HEK293 (cell line): ENCODE measurements at regions not wholly inside any gene's neighbourhood (a gene's known extent, or its start where the extent isn't known, plus 50 kb on each side); places are given as distances from the start of the nearest gene placed in this dataset.
"Not testable (repeated sequence)": the region's sequence is repeated elsewhere in the genome, so short reads cannot be mapped to it uniquely, and the experiment has no call there.

ENCODE experiments used
- CTCF ChIA-PET: fragments of 350-600 bp; formaldehyde crosslinking; extraction: SDS; loops from one replicate; lab custom pipeline; 2021; ENCODE audit warnings: antibody characterized with exemption; lab: Yijun Ruan, JAX
- POLR2A ChIA-PET: fragments of 300-600 bp; formaldehyde crosslinking; extraction: SDS; loops from one replicate; lab custom pipeline; 2020; ENCODE audit warnings: antibody characterized with exemption, inconsistent platforms; lab: Yijun Ruan, JAX
- H3K27ac ChIP-seq: fragments of 200-500 bp; sonication (Bioruptor generic); 2 replicates; pipeline ENCODE4 v1.5.1; 2014; ENCODE audit warnings: low read depth, low read length, control low read depth, inconsistent platforms; ENCODE audit errors: extremely low read depth
- H3K36me3 ChIP-seq, 2 experiments: fragments of 200-500 bp in 1 of 2; sonication (Bioruptor generic) in 1 of 2; 1 replicate in 1 of 2; 2 replicates in 1 of 2; pipeline ENCODE4 v1.5.1; 2014 to 2017; ENCODE audit warnings: inconsistent platforms in 2 of 2, low read length in 2 of 2; ENCODE audit not compliant: control insufficient read depth in 2 of 2, insufficient read depth in 1 of 2
- H3K4me1 ChIP-seq: fragments of 200-500 bp; sonication (Bioruptor generic); 2 replicates; pipeline ENCODE4 v1.5.1; 2014; ENCODE audit warnings: mild to moderate bottlenecking, low read length, inconsistent platforms; ENCODE audit not compliant: control insufficient read depth, insufficient read depth
- H3K4me3 ChIP-seq: 2 replicates; pipeline ENCODE4 v1.5.1; 2011; ENCODE audit warnings: low read depth, mild to moderate bottlenecking, control low read depth, low read length, moderate library complexity
- H3K9me3 ChIP-seq: fragments of 200-500 bp; sonication (Bioruptor generic); 2 replicates; pipeline ENCODE4 v1.5.1; 2014; ENCODE audit warnings: low read depth, low read length, inconsistent platforms; ENCODE audit not compliant: control insufficient read depth, insufficient read depth
- ATF2 ChIP-seq: fragments of 450-650 bp; formaldehyde crosslinking; IDR thresholded peaks from 2 replicates; pipeline ENCODE4 v1.5.1; 2016; ENCODE audit warnings: missing biosample characterization, missing genetic modification characterization, low read depth
- ELK4 ChIP-seq: IDR thresholded peaks from 2 replicates; pipeline ENCODE4 v1.6.1; 2011; ENCODE audit warnings: mild to moderate bottlenecking, low read depth, low read length, borderline replicate concordance
- GLI4 ChIP-seq: fragments of 450-650 bp; formaldehyde crosslinking; IDR thresholded peaks from 2 replicates; pipeline ENCODE4 v1.5.1; 2016; ENCODE audit warnings: missing biosample characterization, missing genetic modification characterization
- PRDM6 ChIP-seq: fragments of 450-650 bp; formaldehyde crosslinking; IDR thresholded peaks from 2 replicates; pipeline ENCODE4 v1.5.1; 2017; ENCODE audit warnings: missing biosample characterization, missing genetic modification characterization
- ZFHX2 ChIP-seq: fragments of 450-650 bp; formaldehyde crosslinking; conservative IDR thresholded peaks from 2 replicates; pipeline ENCODE4 v1.5.1; 2016; ENCODE audit warnings: missing biosample characterization, missing genetic modification characterization
- ZFP69B ChIP-seq: fragments of 450-650 bp; formaldehyde crosslinking; IDR thresholded peaks from 2 replicates; pipeline ENCODE4 v1.5.1; 2016; ENCODE audit warnings: missing biosample characterization, missing genetic modification characterization
- ZNF174 ChIP-seq: fragments of 450-650 bp; formaldehyde crosslinking; IDR thresholded peaks from 2 replicates; pipeline ENCODE4 v1.5.0; 2017; ENCODE audit warnings: missing biosample characterization, mild to moderate bottlenecking, missing genetic modification characterization
- ZNF223 ChIP-seq: fragments of 450-650 bp; formaldehyde crosslinking; IDR thresholded peaks from 2 replicates; pipeline ENCODE4 v1.5.1; 2016; ENCODE audit warnings: missing biosample characterization, missing genetic modification characterization
- ZNF510 ChIP-seq: fragments of 450-650 bp; formaldehyde crosslinking; IDR thresholded peaks from 2 replicates; pipeline ENCODE4 v1.5.1; 2018; ENCODE audit warnings: mild to moderate bottlenecking, missing genetic modification characterization, missing biosample characterization; ENCODE audit not compliant: insufficient replicate concordance
- ZNF514 ChIP-seq: fragments of 450-650 bp; formaldehyde crosslinking; IDR thresholded peaks from 2 replicates; pipeline ENCODE4 v1.5.1; 2016; ENCODE audit warnings: missing biosample characterization, missing genetic modification characterization
- ZNF639 ChIP-seq: fragments of 450-650 bp; formaldehyde crosslinking; IDR thresholded peaks from 2 replicates; pipeline ENCODE4 v1.5.1; 2016; ENCODE audit warnings: missing biosample characterization, missing genetic modification characterization
- ZNF654 ChIP-seq: fragments of 450-650 bp; formaldehyde crosslinking; IDR thresholded peaks from 2 replicates; pipeline ENCODE4 v1.5.1; 2016; ENCODE audit warnings: low read depth, missing biosample characterization, missing genetic modification characterization
- ZNF677 ChIP-seq: fragments of 450-650 bp; IDR thresholded peaks from 2 replicates; pipeline ENCODE4 v1.5.0; 2018; ENCODE audit warnings: missing biosample characterization, mild to moderate bottlenecking, missing genetic modification characterization, moderate library complexity
- ZSCAN18 ChIP-seq: fragments of 450-650 bp; formaldehyde crosslinking; IDR thresholded peaks from 2 replicates; pipeline ENCODE4 v1.5.1; 2016; ENCODE audit warnings: missing biosample characterization, missing genetic modification characterization
- ZSCAN5A ChIP-seq: fragments of 450-650 bp; formaldehyde crosslinking; IDR thresholded peaks from 2 replicates; pipeline ENCODE4 v1.5.1; 2016; ENCODE audit warnings: missing biosample characterization, missing genetic modification characterization

- TF ChIP-seq ZNF514 (tag by site-specific recombination) (no peak), ZNF174 (tag by site-specific recombination) (no peak), ZNF639 (tag by site-specific recombination) (no peak), ELK4 (no peak), ZNF654 (tag by site-specific recombination) (no peak), ZNF510 (tag by site-specific recombination) (no peak), ZSCAN5A (tag by site-specific recombination) (no peak)
These were observed 738.6 kb downstream of the GALC start (continued) for GRCh38 chr14:87254331-87254874.

GRCh38 chr14:87253791-87254190, 739.2 kb downstream of the GALC start:
- H3K4me1 ChIP-seq, H3K36me3 ChIP-seq, POLR2A ChIA-PET, H3K27ac ChIP-seq, CTCF ChIA-PET, H3K4me3 ChIP-seq, H3K9me3 ChIP-seq: not testable (repeated sequence)

- CTCF ChIA-PET = no interaction called here
- no peaks in the 10 kb centered on the region for H3K4me1 ChIP-seq
- no peak overlapping the region for H3K4me3 ChIP-seq
- POLR2A ChIA-PET = no interaction called here
- H3K9me3 ChIP-seq = no peaks in the 10 kb centered on the region
- no peak overlapping the region for H3K27ac ChIP-seq
- no peak for TF ChIP-seq ATF2
- no peak for TF ChIP-seq ZNF677 (tag by site-specific recombination)
- no peak for TF ChIP-seq GLI4
- no peaks in the 10 kb centered on the region for H3K36me3 ChIP-seq
These were observed 740.9 kb downstream of the GALC start for GRCh38 chr14:87252103-87252502.

- Histone ChIP-seq H3K4me1 (no peaks in the 10 kb centered on the region), H3K27ac (no peak overlapping the region), H3K36me3 (no peaks in the 10 kb centered on the region), H3K4me3 (no peak overlapping the region), H3K9me3 (no peaks in the 10 kb centered on the region)
- CTCF ChIA-PET = no interaction called here
- POLR2A ChIA-PET = no interaction called here
- TF ChIP-seq ZSCAN18 (tag by site-specific recombination) (no peak), PRDM6 (tag by site-specific recombination) (no peak), ZNF223 (no peak), ZFP69B (tag by site-specific recombination) (no peak), ZFHX2 (tag by site-specific recombination) (no peak)
- TF ChIP-seq, all 188 proteins: peak for 0
These were observed 742.0 kb downstream of the GALC start for GRCh38 chr14:87251011-87251410.
